Stimulated activated CD4-positive, alpha-beta T cell treated with anti-CD3 and anti-CD28 coated beads, Interleukin-1b, Interleukin-23, amount 100 ng/mL, for 1 hour (primary cell): ENCODE measurements at regions not wholly inside any gene's neighbourhood (a gene's known extent, or its start where the extent isn't known, plus 50 kb on each side); places are given as distances from the start of the nearest gene placed in this dataset.

Experiments
- DNase-seq, 2 donors: peaks; one replicate each; pipeline ENCODE4 v3.0.0-alpha.2; 2020; ENCODE audit warnings: low read depth in 2 of 2

DNA sequence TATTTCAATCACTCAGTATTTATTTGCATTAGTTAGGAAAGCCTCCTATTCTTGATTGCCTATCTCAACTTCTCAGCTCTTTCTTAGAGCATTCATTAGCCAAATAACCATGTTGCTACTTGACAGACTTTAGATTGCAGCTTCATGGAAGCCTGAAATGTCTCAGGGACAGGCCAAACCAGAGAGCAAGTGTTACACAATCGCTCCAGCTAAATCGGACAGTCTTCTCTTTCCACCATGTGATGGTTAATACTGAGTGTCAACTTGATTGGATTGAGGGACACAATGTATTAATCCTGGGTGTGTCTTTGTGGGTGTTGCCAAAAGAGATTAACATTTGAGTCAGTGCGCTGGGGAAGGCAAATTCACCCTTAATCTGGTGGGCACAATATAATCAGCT, 106.5 kb upstream of the DRD2 start:
- no peak for DNase-seq

DNA sequence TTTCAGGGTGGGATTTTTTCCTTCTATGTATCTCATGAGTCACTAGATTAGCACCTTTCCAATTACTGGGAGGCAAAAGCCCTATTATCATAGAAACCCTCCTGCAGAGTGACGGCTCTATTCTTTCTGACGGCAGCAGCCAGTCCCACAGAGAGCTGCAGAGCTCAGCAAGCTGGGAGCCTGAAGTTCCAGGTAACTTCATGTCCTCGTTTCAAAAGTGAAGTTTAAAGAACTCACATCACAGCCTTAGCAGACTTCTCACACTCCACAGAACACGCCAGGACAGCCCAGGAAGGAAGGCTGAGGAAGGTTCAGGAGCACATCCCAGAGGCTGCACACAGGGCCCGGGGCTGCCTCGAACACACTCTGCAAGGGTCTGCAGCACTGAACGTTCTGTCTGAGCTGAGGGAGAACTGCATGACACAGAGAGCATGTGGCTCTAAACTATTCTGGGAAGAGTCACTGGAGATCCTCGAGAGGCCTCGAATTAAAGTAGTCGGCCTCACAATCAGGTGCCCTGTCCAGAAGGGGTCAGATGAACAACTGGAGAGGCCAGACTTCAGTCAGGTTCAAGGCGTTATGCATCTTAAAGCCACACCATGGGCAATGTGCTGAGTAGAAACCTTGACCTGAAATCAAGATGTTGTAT, 104.2 kb upstream of the DRD2 start:
- DNase-seq = no peak

DNA sequence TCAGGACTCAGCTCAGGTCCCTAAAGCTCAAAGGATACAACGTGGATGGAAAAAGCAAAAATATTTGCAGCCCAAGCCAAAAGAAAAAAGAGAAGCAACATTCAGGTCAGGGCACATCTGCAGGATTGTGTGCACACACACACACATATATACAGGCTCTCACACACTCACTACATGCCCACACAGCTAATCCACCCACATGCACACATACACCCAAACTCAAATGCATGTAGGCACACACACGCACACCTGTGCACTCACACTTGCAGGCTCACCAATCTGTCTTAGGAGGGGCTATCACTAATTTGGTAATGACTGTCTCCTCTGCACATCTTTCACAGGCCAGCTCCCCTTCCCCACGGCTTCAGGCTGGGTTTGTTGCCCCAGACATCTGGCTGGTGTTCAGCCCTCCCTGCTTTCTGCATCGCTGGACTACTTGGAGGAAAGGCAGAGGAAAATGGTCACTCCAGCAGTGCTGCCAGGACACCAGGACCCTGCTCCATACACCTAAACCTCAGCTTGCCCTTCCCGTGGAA, 103.6 kb upstream of the DRD2 start:
- no peak for DNase-seq

DNA sequence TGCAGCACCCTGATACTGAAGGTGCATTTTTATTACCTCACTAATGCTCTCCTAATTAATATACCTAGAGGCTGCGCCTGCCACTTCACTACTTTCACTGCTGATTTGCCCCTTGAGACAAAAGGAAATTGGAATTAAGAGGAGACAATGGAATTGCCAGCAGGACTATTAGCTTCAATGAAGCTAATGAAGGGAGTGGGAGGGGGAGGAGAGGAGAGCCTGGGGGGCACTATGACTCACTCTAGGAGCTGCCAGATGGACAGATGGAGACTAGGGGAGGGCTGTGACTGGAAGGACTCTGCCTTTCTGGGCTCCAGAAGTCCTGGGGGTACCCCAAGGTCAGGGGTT, 102.8 kb upstream of the DRD2 start:
- no peak for DNase-seq

DNA sequence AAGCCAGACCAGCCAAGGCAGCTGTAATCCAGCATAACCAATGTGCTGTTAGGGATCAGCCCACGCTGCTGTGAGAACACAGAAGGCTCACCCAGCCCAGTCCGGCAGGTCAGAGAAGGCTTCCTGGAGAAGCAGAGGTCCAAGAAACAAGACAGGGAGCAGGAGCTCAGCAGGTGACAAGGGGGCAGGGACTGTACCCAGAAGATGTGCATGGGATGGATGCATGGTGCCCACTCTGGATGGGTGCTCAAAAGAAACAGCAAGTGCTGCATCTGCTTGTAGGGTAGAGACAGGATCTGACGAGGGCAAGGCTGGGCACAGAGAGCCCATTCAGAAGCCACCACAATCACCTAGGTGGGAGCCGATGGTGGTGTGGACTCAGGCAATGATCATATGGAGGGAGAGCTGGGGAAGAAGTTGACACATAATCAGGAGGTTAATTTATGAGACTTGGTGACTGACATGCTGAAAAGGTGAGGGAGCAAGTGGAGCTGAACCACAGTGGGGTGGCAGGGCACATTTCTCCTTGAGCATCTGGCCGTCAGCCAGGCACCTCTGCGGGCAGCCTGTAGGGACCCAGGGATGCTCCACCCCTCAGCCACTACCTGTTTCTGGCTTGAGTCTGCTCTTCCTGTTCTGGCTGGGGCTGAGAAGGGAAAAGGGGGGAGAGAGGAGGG, 102.3 kb upstream of the DRD2 start:
- DNase-seq = no peak

DNA sequence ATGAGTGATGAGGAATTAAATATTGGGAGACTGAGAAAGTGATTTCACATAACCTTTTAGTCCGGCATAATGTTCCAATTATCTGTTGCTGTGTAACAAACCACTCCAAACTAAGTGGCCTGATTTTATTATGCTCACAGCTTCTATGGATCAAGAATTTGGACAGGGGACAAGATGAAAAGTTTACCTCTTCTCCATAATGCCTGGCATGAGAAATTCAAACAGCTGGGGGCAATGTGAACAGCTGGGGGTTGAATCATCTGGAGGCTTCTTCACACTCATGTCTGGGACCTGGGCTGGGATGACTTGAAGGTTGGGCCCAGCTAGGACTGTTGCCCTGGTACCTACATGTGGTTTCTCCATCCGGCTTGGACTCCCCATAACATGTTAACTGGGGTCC, 99.4 kb upstream of the DRD2 start:
- DNase-seq = no peak

DNA sequence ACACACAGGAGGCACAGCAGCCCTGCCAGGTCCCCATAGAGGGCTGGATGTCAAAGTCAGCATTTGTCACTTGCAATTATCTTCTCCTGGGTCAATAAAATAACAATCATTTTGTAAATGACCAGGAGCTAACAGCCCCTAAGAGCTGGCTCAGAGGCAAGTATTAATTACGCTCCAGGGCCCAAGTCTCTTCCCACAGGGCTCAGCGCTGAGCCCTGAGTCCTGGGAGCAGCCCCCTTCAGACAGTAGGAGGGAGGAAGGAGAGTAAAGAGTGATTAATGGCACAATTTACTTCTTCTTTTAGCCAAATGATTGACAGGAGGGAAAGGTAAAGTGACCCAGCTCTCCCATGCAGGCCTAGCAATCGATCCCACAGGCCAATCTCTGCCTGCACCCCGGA, 99.0 kb upstream of the DRD2 start:
- no peak for DNase-seq

DNA sequence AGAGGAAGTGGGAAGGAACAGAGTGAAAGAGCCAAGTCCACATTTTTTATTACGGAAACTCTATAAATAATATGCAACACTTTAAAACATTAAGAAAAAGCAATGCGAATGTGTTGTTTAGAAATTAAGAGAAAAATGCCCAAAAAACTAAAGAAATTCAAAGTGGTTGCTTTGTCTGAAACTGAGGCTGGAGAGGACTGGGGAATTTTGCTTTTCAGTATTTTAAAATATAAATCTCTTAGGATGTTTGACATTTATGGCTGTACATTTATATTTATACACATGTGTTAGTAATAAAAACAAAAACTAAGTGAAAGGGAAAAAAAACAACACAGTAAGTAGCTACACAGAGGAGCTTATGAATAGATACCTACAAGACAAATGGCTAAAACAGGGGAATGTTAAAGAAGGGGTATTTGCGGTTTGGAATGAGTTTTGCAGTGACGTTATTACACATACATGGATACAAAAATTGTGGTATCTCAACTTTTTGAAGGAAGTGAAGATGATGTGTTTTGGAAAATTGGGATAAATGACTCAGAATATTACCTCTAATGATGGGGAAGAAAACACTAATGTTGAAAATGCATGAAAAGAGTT, 97.0 kb upstream of the DRD2 start:
- no peak for DNase-seq

DNA sequence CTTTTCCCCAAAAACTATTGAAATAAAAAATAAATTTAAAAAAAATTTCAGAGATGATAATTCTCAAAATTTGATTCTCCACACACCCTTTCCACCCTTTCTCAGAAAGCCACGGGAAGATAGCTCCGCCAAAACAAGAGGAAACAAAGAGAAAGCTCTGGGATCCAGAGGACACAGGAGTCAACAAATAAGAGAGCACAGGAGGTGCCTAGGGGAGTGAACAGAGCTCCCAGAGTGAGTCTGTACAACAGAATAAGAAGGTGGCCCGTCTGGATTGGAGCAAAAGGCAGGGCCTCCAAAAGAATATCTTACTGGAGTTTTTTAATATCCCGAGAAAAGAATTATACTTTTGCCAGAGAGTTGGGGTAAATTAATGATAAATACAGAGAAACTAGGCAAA, 96.3 kb upstream of the DRD2 start:
- DNase-seq = no peak

DNA sequence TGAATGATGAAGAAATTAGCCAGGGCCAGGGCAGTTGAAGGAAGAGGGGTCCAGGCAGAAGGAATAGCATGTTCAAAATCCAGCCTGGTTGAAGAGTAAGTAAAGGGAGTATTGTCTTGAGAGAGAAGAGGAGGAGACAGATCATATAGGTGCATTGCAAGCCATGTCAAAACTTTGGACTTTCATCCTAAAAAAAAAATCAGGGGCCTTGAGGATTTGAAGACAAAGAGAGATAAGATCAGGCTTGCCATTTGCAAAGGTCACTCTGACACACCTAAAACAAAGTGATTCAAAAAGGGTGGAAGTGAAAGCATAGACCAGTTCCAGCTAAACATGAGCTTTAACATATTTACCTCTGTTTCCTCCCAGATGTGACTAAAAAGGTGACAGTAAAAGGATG, 95.7 kb upstream of the DRD2 start:
- no peak for DNase-seq

DNA sequence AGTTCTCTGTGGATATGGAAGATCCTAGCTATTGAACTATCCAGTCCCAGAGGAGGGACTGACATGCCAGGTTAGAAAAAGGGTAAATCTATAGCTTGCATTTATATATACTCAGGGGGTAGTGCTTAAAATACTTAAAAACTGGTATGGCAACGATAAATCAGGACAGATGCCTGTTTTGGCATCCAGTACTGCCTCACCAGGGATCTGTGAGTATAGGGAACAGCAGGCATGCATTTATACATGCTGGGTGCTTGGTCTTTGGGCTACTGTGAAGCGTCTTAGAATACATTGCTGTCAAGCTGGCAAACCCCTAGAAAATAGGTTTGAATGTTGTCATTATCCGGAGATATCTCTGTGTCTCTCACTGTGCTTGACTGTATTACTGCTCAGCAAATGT, 94.2 kb upstream of the DRD2 start:
- DNase-seq = no peak

DNA sequence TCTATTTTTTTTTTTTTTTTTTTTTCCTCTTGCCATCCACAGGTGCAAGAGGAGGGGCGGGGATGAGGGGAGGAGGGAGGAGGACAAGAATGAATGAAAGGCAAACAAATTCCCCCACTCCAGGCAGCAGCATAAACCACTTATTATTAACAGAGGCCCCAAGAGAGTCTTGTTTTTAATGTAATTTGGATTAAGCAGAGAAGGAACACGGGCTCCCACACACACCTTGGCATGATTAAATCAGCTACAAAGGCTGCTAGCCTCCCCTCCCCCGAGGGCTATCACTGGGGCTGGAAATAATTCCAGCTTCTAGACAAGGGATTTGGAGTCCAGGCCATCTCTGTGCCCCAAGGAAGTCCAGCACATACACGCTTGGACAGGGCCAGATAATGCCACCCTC, 93.4 kb upstream of the DRD2 start:
- no peak for DNase-seq

DNA sequence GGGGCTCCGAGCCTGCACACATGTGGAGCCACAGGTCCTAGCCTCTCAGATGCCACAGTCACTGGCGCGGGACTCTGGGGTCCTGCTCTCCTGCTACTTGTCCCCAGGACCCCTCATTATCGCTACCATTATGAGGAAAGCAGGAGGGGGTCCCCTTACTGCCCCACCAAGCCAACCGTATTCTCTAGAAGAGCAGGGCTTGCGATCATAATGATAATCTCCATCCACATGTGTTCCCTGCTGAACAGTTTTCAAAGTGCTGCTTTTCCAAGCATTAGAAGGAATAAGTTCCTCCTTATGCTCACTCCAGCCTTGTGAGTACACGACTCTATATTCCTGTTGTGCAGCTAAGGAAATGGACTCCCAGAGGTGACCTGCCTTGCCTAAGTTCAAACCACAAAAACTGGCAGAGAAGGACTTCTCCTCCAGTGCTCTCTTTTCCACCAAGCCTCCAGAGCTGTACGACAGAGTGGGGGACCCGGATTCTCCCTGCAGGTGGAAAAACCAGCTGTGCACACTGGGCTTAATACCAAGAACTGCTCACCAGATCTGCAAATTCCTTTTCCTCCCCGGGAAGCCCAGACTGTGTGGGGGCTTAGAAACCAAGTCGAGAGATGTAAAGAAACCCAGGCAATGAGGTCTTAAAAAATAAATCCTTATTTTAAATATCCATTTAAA, 92.8 kb upstream of the DRD2 start:
- no peak for DNase-seq

DNA sequence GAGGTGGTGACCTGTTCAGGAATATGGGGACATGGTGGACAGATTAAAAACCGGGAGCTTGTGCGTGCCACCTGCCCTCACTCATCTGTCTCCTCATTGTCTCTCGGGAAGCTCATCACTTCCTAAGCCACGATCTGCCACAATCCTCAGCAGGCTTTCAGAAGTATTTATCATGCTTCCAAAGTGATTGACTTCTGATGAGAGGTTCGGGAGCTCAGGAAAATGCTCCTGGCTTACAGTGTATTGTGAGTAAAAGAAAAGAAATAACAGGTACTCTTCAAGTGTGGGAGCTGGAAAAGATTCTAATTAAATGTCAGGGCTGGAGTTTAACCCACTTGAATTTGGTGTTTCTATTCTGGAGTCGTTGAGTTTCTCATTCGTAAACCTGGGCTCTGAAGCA, 91.9 kb upstream of the DRD2 start:
- DNase-seq = no peak

DNA sequence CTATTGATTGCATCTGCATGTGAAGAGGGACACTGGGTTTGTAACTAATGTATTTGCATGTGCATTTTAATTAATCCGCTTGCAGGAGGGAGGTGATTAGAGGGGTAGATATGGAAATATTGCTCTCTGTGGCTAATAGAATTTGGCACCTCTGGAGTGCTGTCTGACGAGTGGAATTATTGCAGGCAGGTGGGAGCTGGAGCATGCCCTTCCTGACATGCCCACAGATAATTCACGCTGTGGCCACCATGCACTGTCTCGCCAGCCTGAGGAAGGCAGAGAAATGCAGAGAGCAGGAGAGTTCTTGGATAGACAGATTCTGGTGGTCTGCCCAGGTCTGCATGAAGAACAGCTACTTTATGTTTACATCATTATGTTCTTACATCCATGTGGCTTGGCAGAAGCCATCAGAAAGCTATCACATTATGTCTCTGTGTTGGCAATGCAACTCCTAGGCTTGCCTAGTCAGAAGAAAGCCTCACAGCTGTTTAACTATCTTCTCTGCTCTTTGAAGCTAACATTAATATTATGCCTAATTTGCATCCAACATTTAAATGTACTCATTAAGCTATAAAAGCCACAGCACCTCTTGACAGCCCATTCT, 89.4 kb upstream of the DRD2 start:
- no peak for DNase-seq

DNA sequence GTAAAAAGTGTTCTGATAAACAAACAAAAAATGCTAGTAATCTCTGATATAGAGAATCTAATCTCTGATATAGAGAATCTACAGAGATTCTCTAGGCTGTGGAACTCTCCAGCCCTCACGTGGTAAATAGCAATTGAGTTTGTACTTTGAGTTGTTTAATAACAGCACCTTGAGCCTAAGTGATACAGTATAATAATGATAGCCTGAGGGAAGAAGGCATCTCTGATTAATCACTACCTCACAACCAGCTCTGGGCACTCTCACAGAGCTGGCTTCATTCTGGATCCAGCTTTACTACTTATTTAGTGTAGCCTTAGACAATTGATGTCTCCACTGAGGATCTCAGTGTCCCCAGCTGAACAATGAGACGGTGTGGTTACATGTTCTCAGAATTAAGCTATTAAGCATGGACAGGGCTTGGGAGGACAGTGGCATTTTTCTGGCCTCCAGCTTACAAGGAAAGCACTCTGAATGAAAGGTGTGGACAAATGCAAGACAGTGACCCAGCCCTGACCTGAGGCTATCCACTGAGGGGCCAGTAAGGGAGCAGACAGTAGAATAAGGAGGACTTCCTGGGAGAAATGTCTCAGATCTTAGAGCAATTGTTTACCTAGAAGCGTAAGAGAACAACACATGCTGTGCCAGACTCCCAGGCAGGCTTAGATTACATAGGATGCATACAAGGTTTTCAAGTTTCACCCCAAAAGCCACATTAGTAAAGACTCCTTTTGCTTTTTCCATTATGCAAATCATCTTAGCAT, 88.7 kb upstream of the DRD2 start:
- no peak for DNase-seq

DNA sequence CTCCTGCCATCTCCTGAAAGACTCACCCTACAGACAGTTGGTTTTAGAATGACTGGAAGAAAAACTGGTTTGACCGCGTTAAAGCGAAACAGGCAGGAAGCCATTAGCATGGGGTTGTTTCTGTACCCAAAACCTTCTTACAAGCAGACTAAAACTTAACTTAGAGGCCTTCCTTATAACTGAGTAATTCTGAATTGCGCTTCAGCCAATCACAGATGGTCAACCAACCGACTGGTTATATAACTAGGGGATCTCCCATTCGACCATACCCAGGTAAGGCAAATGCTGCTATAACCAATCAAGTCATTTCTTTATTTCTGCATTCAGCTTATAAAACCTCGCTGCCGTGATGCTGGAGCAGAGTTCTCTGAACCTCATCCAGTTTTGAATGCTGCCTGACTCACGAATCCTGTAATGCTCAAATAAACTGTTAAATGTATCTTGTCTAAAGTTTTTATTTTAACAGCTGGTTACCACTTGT, 87.8 kb upstream of the DRD2 start:
- DNase-seq = no peak

DNA sequence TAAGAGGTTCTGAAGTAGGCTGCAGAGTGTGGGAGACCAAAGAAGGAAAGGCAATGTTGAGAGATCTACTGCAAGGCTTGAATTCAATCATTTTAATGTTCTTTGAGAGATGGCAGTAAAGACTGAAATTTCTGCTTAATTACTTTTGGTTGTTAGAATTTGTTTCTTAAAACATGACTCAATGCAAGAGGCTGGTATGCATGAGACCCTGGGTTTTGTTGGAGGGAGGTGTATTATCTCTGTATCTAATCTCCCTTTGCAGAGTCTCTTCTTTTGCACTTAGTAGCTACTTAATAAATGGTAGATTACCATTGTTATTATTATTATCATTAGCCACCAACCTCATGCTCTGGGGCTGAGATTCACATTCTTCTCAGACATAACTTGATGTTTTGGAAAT, 87.4 kb upstream of the DRD2 start:
- DNase-seq = no peak

DNA sequence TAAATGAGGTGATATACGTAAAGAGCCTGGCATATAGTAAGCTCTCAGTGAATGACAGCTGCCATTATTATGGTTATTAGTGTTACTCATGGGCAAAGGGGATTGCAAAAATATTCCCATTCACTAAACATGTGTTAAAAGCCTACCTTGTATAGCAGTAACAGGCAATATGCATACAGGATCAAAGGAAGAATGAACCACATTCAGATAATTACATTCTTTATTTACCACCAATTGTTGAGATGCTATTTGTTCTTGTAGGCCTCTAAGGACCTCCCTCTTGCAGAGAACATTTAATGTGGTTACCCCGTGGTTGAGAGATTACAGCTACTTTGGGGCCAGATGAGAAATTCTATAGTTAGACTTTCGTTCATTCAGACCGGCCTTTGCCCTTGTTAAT, 82.7 kb upstream of the DRD2 start:
- no peak for DNase-seq

DNA sequence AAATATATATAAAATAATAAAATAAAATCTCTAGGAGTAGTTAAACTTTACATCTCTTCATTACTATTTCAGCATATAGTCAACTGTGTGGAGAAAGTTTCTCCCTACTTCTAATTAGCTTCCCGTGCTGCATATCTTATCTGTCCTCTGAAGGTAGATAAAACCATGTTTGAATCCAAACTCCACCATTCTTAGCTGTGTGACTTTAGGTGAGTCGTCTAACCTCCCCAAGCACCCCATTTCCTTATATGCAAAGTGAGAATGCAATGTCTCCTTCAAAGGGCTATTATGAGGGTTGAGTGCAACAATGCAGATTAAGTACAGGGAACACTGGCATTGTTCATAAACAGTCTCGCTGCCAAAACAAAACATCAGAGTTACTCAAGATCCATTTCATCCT, 80.8 kb upstream of the DRD2 start:
- DNase-seq = no peak

DNA sequence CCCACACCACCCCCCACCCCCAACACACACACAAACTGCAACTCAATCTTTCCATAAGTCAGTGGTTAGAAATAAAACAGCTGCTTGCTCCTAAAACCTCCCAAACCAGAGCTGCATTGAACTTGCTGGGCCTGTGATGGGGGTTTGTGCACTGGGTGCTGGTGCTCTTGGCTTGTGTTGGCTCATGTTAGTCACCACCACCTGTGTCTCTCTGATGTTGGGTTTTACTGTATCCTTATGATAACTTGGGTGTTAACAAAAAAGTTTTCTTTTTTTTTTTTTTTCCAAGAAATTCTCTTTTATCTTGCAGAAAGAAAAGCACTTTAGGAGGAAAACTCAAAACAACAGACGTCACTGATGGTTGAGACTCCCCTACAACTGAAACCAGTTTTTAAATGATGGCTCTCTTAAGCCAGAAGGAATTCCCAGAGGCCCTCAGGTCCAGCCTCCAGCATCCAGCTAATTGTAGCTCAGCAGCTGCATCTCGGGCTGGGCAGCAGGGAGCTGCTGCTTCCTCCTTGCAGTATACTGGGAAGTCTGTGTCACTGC, 79.9 kb upstream of the DRD2 start:
- DNase-seq = no peak
